ENCODE measurements at regions not wholly inside any gene's neighbourhood (a gene's known extent, or its start where the extent isn't known, plus 50 kb on each side); places are given as distances from the start of the nearest gene placed in this dataset.

DNA sequence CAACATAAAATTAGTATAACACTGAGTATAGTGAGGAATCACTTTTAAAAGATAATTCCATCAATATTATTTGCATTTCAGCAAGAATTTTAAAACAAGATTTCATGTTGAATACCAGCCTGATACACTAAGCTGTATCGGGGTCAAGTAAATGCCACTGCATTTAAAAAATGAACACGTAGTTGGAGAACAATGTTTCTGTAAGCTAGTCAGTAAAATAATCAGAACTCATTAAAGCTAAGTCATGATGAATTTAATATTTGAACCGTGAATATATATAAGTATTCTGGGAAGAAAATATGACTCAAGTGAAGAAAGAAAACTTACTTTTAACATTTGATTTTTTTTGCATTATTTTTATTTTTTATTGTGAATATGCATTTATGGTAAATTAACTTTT, 611.0 kb upstream of the PABPC4L start:
- no peaks in the 10 kb centered on the region for H3K79me2 ChIP-seq (ENCODE audit: control insufficient read depth, insufficient read depth, low read length)
- TF ChIP-seq POLR2A (IDR thresholded peaks at IDR 0.05; ENCODE audit: low read depth, low read length): no peak
- TF ChIP-seq JUN (IDR thresholded peaks at IDR 0.05; ENCODE audit: borderline replicate concordance, insufficient read depth, insufficient read length, low read depth): no peak
- TF ChIP-seq, protein P1, sequence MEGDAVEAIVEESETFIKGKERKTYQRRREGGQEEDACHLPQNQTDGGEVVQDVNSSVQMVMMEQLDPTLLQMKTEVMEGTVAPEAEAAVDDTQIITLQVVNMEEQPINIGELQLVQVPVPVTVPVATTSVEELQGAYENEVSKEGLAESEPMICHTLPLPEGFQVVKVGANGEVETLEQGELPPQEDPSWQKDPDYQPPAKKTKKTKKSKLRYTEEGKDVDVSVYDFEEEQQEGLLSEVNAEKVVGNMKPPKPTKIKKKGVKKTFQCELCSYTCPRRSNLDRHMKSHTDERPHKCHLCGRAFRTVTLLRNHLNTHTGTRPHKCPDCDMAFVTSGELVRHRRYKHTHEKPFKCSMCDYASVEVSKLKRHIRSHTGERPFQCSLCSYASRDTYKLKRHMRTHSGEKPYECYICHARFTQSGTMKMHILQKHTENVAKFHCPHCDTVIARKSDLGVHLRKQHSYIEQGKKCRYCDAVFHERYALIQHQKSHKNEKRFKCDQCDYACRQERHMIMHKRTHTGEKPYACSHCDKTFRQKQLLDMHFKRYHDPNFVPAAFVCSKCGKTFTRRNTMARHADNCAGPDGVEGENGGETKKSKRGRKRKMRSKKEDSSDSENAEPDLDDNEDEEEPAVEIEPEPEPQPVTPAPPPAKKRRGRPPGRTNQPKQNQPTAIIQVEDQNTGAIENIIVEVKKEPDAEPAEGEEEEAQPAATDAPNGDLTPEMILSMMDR (IDR thresholded peaks at IDR 0.05; ENCODE audit: extremely low read depth in 1 of 2, insufficient read depth in 1 of 2, low read depth in 1 of 2, low read length in 2 of 2): no peak
- TF ChIP-seq POLR2AphosphoS5 (IDR thresholded peaks at IDR 0.05; ENCODE audit: insufficient read depth, low read depth, low read length): no peak
- no peak for TF ChIP-seq EZH2 (IDR thresholded peaks at IDR 0.05; ENCODE audit: borderline replicate concordance, low read depth, low read length, severe bottlenecking)
- no peak for TF ChIP-seq FOS (IDR thresholded peaks at IDR 0.05; ENCODE audit: borderline replicate concordance, insufficient read depth, low read length)
- no peak for TF ChIP-seq MAX (IDR thresholded peaks at IDR 0.05; ENCODE audit: insufficient read depth, insufficient read length)
- TF ChIP-seq MYC (IDR thresholded peaks at IDR 0.05; ENCODE audit: low read depth, low read length): no peak
- TF ChIP-seq GATA2 (IDR thresholded peaks at IDR 0.05; ENCODE audit: insufficient read depth, insufficient read length, low read depth, low read length): no peak
- no peaks in the 10 kb centered on the region for H3K9me3 ChIP-seq (replicated peaks; ENCODE audit: control insufficient read depth, insufficient read depth, low read length)
- no peaks in the 10 kb centered on the region for H3K36me3 ChIP-seq (ENCODE audit: control insufficient read depth in 2 of 2, extremely low read depth in 1 of 2, insufficient read depth in 2 of 2, low read length in 2 of 2)
- no peak overlapping the region for H3K4me3 ChIP-seq (replicated peaks in 1 of 3; ENCODE audit: insufficient read depth in 1 of 3, low read depth in 1 of 3, low read length in 3 of 3)
- FAIRE-seq (no peak), DNase-seq (ENCODE audit: low read depth, low spot score) (no peak)
- H3K9me1 ChIP-seq (replicated peaks; ENCODE audit: control insufficient read depth, extremely low read depth, insufficient read depth, low read length): no peaks in the 10 kb centered on the region
- dilution Hi-C loops (cut with MboI; ENCODE audit: extremely low pct_ligation_motif_present, low sequenced_read_pairs) (no loop called here), intact Hi-C loops (cut with micrococcal nuclease) (no loop called here)
- H3K4me2 ChIP-seq (ENCODE audit: insufficient read depth, low read length): no peak overlapping the region
- no peaks in the 10 kb centered on the region for H4K20me1 ChIP-seq (replicated peaks; ENCODE audit: control insufficient read depth, extremely low read depth, insufficient read depth, low read length)
- no peak overlapping the region for H2AFZ ChIP-seq (ENCODE audit: low read depth, low read length)
- no TSS peak for BruUV-seq (replicated peaks)
- H3K4me1 ChIP-seq (ENCODE audit: control insufficient read depth, extremely low read depth, insufficient read depth, low read length): no peaks in the 10 kb centered on the region
- POLR2A ChIA-PET: no interaction called here
- no peak overlapping the region for H3K9ac ChIP-seq (replicated peaks; ENCODE audit: extremely low read depth, insufficient read depth, low read length)
- no peaks in the 10 kb centered on the region for H3K27me3 ChIP-seq (ENCODE audit: control insufficient read depth in 2 of 2, insufficient read depth in 2 of 2, low read length in 2 of 2)
- H3K27ac ChIP-seq (ENCODE audit: insufficient read depth, low read depth, low read length): no peak overlapping the region
- CTCF ChIA-PET: no interaction called here
